KOPT-K1 (cell line): ENCODE measurements at regions not wholly inside any gene's neighbourhood (a gene's known extent, or its start where the extent isn't known, plus 50 kb on each side); places are given as distances from the start of the nearest gene placed in this dataset.

Experiments
- H3K27ac ChIP-seq: fragments of 200-600 bp; sonication (generic); 2 replicates; pipeline ENCODE4 v1.5.1; 2016; ENCODE audit warnings: antibody characterized with exemption, mild to moderate bottlenecking, low read depth, low read length; ENCODE audit not compliant: poor library complexity, severe bottlenecking
- H3K36me3 ChIP-seq: fragments of 200-600 bp; sonication (generic); 2 replicates; pipeline ENCODE4 v1.5.1; 2017; ENCODE audit warnings: antibody characterized with exemption, mild to moderate bottlenecking, low read length, moderate library complexity; ENCODE audit not compliant: insufficient read depth
- H3K9me3 ChIP-seq: fragments of 200-600 bp; sonication (generic); 2 replicates; pipeline ENCODE4 v1.5.1; 2017; ENCODE audit warnings: antibody characterized with exemption, low read length, mild to moderate bottlenecking; ENCODE audit not compliant: insufficient read depth, poor library complexity, severe bottlenecking

GRCh38 chr17:33667671-33668070, 374.6 kb upstream of the ASIC2 start:
- Histone ChIP-seq H3K27ac (no peak overlapping the region), H3K9me3 (no peaks in the 10 kb centered on the region), H3K36me3 (no peaks in the 10 kb centered on the region)

- no peak overlapping the region for H3K27ac ChIP-seq
- H3K36me3 ChIP-seq, result no peaks in the 10 kb centered on the region
- no peaks in the 10 kb centered on the region for H3K9me3 ChIP-seq
Observed at GRCh38 chr17:33668516-33668915, 375.4 kb upstream of the ASIC2 start.

DNA sequence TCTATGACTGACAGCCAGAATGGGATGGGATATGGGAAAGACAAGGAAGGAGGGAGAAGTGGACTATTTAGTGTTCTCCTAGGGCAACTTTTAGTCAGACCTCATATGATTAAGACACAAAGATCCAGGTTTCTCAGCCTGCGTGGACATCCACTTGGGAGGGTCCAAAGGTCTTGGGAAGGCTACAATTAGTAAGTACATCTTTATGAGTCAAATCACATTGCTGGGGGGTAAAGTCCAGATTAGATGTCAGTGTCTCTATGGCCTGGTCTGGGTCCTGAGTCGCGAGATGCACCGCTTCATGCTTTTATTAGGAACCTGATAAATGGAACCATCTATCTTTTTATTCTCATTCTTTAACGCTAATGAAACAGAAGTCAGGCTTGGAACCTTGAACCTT, 378.4 kb upstream of the ASIC2 start:
- Histone ChIP-seq H3K9me3 (no peaks in the 10 kb centered on the region), H3K36me3 (no peaks in the 10 kb centered on the region), H3K27ac (no peak overlapping the region)

GRCh38 chr17:33674685-33675084, 381.6 kb upstream of the ASIC2 start:
- no peak overlapping the region for H3K27ac ChIP-seq
- no peaks in the 10 kb centered on the region for H3K9me3 ChIP-seq
- H3K36me3 ChIP-seq, result no peaks in the 10 kb centered on the region

GRCh38 chr17:33676444-33676843, 383.3 kb upstream of the ASIC2 start:
- H3K27ac ChIP-seq, result no peak overlapping the region
- no peaks in the 10 kb centered on the region for H3K9me3 ChIP-seq
- H3K36me3 ChIP-seq, result no peaks in the 10 kb centered on the region

GRCh38 chr17:33679595-33679994, 386.5 kb upstream of the ASIC2 start:
- H3K36me3 ChIP-seq, result no peaks in the 10 kb centered on the region
- H3K27ac ChIP-seq, result no peak overlapping the region
- no peaks in the 10 kb centered on the region for H3K9me3 ChIP-seq

GRCh38 chr17:33680472-33680871, 387.4 kb upstream of the ASIC2 start:
- H3K36me3 ChIP-seq, result no peaks in the 10 kb centered on the region
- no peak overlapping the region for H3K27ac ChIP-seq
- H3K9me3 ChIP-seq, result no peaks in the 10 kb centered on the region

- H3K36me3 ChIP-seq, result no peaks in the 10 kb centered on the region
Observed at GRCh38 chr17:33682599-33682998, 389.5 kb upstream of the ASIC2 start.

GRCh38 chr17:33684735-33685134, 391.6 kb upstream of the ASIC2 start:
- H3K9me3 ChIP-seq, result no peaks in the 10 kb centered on the region
- no peaks in the 10 kb centered on the region for H3K36me3 ChIP-seq
- no peak overlapping the region for H3K27ac ChIP-seq

More at GRCh38 chr17:33682599-33682998, 389.5 kb upstream of the ASIC2 start:
- Histone ChIP-seq H3K27ac (no peak overlapping the region), H3K9me3 (no peaks in the 10 kb centered on the region)

DNA sequence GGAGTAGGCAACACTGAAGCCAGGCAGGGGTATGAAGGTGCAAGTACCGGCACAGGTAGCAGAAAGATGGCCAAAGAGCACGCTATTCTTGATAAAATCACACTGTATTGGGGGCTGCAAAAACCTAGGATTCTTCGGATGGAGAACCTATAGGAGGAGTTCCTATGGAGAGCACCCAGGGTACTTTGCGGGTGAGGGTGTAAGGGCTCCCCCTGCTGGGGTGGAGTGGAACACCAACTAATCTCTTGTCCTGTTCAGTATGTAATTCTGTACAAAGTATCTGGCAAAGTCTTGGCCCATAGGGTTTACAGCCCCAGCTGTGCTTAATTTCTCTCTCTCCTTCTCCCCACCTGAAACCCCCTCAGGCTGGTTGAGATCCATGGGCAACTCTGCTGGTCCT, 393.1 kb upstream of the ASIC2 start:
- no peaks in the 10 kb centered on the region for H3K36me3 ChIP-seq
- no peaks in the 10 kb centered on the region for H3K9me3 ChIP-seq

GRCh38 chr17:33687831-33688230, 394.7 kb upstream of the ASIC2 start:
- Histone ChIP-seq H3K9me3 (no peaks in the 10 kb centered on the region), H3K27ac (no peak overlapping the region), H3K36me3 (no peaks in the 10 kb centered on the region)

More for the DNA sequence above, 393.1 kb upstream of the ASIC2 start:
- no peak overlapping the region for H3K27ac ChIP-seq

GRCh38 chr17:33688771-33689170, 395.7 kb upstream of the ASIC2 start:
- no peak overlapping the region for H3K27ac ChIP-seq

GRCh38 chr17:33689725-33690124, 396.6 kb upstream of the ASIC2 start:
- H3K36me3 ChIP-seq, result no peaks in the 10 kb centered on the region
- H3K27ac ChIP-seq, result no peak overlapping the region
- H3K9me3 ChIP-seq, result no peaks in the 10 kb centered on the region

More at GRCh38 chr17:33688771-33689170, 395.7 kb upstream of the ASIC2 start:
- Histone ChIP-seq H3K36me3 (no peaks in the 10 kb centered on the region), H3K9me3 (no peaks in the 10 kb centered on the region)

GRCh38 chr17:33695431-33695830, 402.3 kb upstream of the ASIC2 start:
- H3K36me3 ChIP-seq, result no peaks in the 10 kb centered on the region
- no peak overlapping the region for H3K27ac ChIP-seq
- no peaks in the 10 kb centered on the region for H3K9me3 ChIP-seq

DNA sequence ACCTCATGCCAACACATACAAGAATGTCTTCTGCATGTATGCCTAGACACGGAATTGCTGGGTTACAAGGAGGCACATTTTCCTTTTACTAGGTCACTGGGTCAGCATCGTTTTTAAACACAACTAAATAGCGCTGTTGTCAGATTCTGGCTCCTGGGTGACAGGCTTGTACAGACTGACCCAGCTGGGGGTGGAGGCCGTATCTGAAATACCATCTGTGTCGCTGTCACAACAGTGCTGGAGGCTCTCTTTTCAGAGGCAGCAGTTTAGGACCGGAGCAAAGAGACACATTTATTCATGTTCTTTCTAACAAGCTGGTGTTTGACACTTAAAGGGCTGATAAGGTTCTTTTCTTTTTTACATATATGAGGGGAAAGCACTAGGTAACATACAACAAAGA, 403.0 kb upstream of the ASIC2 start:
- Histone ChIP-seq H3K9me3 (no peaks in the 10 kb centered on the region), H3K36me3 (no peaks in the 10 kb centered on the region), H3K27ac (no peak overlapping the region)

DNA sequence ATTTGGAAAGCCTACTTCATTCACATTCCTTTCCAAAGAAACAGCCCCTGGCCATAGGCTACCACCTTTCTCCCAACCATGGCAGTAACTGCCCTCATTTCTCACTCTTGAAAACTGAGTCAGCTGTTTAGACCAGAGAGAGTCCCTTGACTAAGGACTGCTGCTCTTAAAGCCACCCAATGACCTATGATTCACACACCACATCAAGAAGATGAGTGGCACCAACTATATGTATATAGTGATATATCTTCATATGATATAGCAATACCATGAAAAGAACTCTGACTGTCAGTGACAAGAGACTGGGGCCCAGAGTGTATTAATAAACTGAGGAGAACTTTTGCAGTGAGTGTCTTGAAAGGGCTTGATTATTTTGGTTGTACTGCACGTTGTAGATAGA, 404.5 kb upstream of the ASIC2 start:
- Histone ChIP-seq H3K36me3 (no peaks in the 10 kb centered on the region), H3K27ac (no peak overlapping the region), H3K9me3 (no peaks in the 10 kb centered on the region)

DNA sequence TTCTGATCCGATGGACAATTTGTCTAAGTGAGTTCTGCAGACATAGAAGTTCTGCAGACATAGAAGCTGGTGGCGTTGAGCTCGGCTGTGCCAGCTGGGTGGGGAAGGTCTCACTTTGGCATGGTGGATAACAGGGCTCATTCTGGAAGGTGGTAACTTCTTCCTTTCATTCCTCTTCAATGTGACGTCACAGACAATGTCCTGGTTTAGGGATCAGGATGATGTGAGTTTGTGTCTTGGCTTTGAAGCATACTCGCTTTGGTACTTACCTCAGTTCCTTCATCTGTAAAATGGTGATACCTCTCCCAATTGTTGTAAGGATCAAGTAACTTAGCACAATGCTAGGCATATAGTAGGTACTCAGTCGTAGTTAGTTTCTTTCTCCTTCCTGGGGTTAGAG, 408.8 kb upstream of the ASIC2 start:
- H3K36me3 ChIP-seq, result no peaks in the 10 kb centered on the region
- no peak overlapping the region for H3K27ac ChIP-seq
- no peaks in the 10 kb centered on the region for H3K9me3 ChIP-seq
